Stimulated activated memory B cell treated with anti-CD40 and anti-IgM and Interleukin-4, amounts not matched to agents 10 μg/mL and 1 μg/mL and 100 μg/mL, for 72 hours (primary cell): ENCODE measurements at regions not wholly inside any gene's neighbourhood (a gene's known extent, or its start where the extent isn't known, plus 50 kb on each side); places are given as distances from the start of the nearest gene placed in this dataset.

Experiments
- ATAC-seq: fragments of 150-1000 bp; cut with Tn5 transposase; 2 replicates; pipeline ENCODE4 v1.10.0; 2021
- H3K27ac Mint-ChIP-seq: one replicate; pipeline ENCODE4 v1.8.0; 2022; ENCODE audit warnings: mild to moderate bottlenecking, mixed read lengths
- H3K27me3 Mint-ChIP-seq: one replicate; pipeline ENCODE4 v1.8.0; 2022; ENCODE audit warnings: mixed read lengths
- H3K36me3 Mint-ChIP-seq: one replicate; pipeline ENCODE4 v1.8.0; 2022; ENCODE audit warnings: mixed read lengths
- H3K4me1 Mint-ChIP-seq: one replicate; pipeline ENCODE4 v1.8.0; 2022; ENCODE audit warnings: mixed read lengths
- H3K4me3 Mint-ChIP-seq: one replicate; pipeline ENCODE4 v1.8.0; 2022; ENCODE audit warnings: mild to moderate bottlenecking, moderate library complexity, mixed read lengths
- H3K9me3 Mint-ChIP-seq: one replicate; pipeline ENCODE4 v1.8.0; 2022; ENCODE audit warnings: mixed read lengths

- no peaks in the 10 kb centered on the region for H3K36me3 Mint-ChIP-seq
- no peak overlapping the region for H3K27ac Mint-ChIP-seq
These were observed 54.8 kb upstream of the FBXL17 start for GRCh38 chr5:108436696-108437095.

GRCh38 chr5:108433600-108433999, 51.7 kb upstream of the FBXL17 start:
- Mint-ChIP-seq H3K4me1 (no peaks in the 10 kb centered on the region), H3K27ac (no peak overlapping the region), H3K4me3 (no peak overlapping the region), H3K27me3 (peaks cover 7% of the 10 kb centered on the region), H3K9me3 (no peaks in the 10 kb centered on the region), H3K36me3 (no peaks in the 10 kb centered on the region)
- no peak for ATAC-seq

More at GRCh38 chr5:108436696-108437095, 54.8 kb upstream of the FBXL17 start:
- Mint-ChIP-seq H3K4me3 (no peak overlapping the region), H3K9me3 (no peaks in the 10 kb centered on the region), H3K4me1 (no peaks in the 10 kb centered on the region), H3K27me3 (no peaks in the 10 kb centered on the region)
- no peak for ATAC-seq

GRCh38 chr5:108432024-108432423, 50.1 kb upstream of the FBXL17 start:
- no peak overlapping the region for H3K4me3 Mint-ChIP-seq
- no peaks in the 10 kb centered on the region for H3K36me3 Mint-ChIP-seq
- H3K9me3 Mint-ChIP-seq: no peaks in the 10 kb centered on the region
- no peak for ATAC-seq
- peaks cover 23% of the 10 kb centered on the region for H3K27me3 Mint-ChIP-seq
- no peak overlapping the region for H3K27ac Mint-ChIP-seq
- H3K4me1 Mint-ChIP-seq: no peaks in the 10 kb centered on the region
